Mucosa of rectum (tissue), 2 donors: ENCODE measurements at regions not wholly inside any gene's neighbourhood (a gene's known extent, or its start where the extent isn't known, plus 50 kb on each side); places are given as distances from the start of the nearest gene placed in this dataset.
"Not testable (repeated sequence)": the region's sequence is repeated elsewhere in the genome, so short reads cannot be mapped to it uniquely, and the experiment has no call there.

Experiments
- H3K27ac ChIP-seq, 2 donors: one replicate each; pipeline ENCODE4 v1.7.0; 2013; ENCODE audit warnings: inconsistent platforms in 2 of 2, low read depth in 2 of 2, low read length in 2 of 2
- H3K27me3 ChIP-seq, 2 donors: one replicate each; pipeline ENCODE4 v1.7.0; 2013; ENCODE audit warnings: low read length in 2 of 2; ENCODE audit not compliant: control insufficient read depth in 2 of 2, insufficient read depth in 2 of 2
- H3K36me3 ChIP-seq, 2 donors: one replicate each; pipeline ENCODE4 v1.7.0; 2013; ENCODE audit warnings: low read length in 2 of 2; ENCODE audit not compliant: control insufficient read depth in 2 of 2, insufficient read depth in 2 of 2
- H3K4me1 ChIP-seq, 2 donors: one replicate each; pipeline ENCODE4 v1.7.0; 2013; ENCODE audit warnings: low read length in 2 of 2, mild to moderate bottlenecking in 1 of 2; ENCODE audit not compliant: control insufficient read depth in 2 of 2, insufficient read depth in 2 of 2
- H3K4me3 ChIP-seq, 2 donors: one replicate each; pipeline ENCODE4 v1.7.0; 2013; ENCODE audit warnings: low read length in 2 of 2
- H3K9ac ChIP-seq, 2 donors: one replicate each; pipeline ENCODE4 v1.7.0; 2013; ENCODE audit warnings: low read length in 2 of 2, low read depth in 1 of 2, mild to moderate bottlenecking in 1 of 2
- H3K9me3 ChIP-seq, 2 donors: one replicate each; pipeline ENCODE4 v1.7.0; 2013; ENCODE audit warnings: low read length in 2 of 2; ENCODE audit not compliant: control insufficient read depth in 2 of 2
- donor health status: healthy.
- donor health status: Normal muscosa, but diverticular disease.

DNA sequence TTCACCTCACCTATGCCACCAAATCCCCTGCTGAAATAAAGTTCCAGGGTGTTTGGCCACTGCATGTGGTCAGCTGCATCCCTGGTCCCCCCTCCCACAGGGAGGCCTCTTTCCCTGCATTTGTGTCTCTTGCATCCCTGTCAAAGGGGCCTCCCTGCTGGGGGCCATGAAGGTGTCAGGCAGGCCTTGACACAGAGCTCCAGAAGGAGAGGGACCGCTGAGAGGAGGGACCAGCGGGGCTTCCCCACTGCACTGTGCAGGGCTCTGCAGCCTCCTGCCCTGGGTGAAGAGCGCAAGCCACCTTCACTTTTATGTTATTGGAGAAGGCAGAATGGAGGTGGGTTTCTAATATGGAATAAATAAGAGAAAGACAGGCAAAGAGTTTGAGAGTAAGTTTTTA, 230.2 kb downstream of the ANKRD30B start:
- Histone ChIP-seq H3K27me3 (no peaks in the 10 kb centered on the region), H3K4me1 (no peaks in the 10 kb centered on the region), H3K4me3 (no peak overlapping the region), H3K9ac (no peak overlapping the region), H3K9me3 (no peaks in the 10 kb centered on the region), H3K36me3 (no peaks in the 10 kb centered on the region), H3K27ac (no peak overlapping the region)

DNA sequence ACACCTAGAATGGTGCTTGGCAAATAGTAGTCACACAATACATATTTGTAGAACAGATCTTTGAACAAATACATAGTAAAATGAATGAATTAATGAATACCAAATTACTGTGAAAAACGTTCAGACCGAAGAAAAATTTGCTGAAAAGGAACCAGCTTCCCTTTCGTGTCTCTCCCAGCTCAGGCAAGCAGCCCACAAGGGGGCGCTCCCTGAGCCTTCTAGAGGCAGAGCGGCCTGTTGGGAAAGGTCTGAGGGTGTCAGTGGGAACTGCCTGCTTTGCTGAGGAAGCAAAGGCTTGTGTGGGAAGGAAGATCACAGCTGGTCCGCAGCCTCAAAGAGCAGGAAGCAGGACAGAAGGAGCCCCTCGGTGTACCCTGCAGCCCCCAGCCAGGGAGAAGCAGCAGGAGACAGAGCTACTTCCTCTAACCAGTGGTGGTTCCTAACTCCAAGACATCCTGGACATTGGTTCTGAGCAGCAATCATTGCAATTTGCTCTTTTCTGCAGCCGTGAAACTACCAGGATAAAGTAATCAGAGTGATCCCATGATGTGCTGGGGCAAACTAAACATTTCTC, 231.1 kb downstream of the ANKRD30B start:
- Histone ChIP-seq H3K4me1 (no peaks in the 10 kb centered on the region), H3K4me3 (no peak overlapping the region), H3K9ac (no peak overlapping the region), H3K27me3 (no peaks in the 10 kb centered on the region), H3K27ac (no peak overlapping the region), H3K9me3 (no peaks in the 10 kb centered on the region), H3K36me3 (no peaks in the 10 kb centered on the region)

DNA sequence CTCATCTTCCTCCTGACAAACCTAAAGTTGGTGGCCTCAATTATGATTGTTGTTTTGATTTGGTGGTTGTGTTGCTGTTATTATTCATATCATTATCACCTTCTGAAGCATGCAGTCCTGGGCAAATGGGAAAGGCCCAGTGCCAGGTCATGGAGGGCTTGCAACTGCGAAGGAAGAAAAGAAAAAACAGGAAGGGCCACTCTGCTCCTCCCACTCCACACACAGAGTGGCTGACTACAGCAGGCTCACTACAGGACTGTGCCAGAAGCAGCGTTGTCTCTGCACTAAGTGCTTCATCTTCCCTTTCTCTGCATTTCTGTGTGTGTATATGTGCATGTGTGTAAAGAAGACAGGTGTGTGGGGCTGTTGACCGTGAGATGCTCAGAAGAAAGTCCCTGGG, 231.9 kb downstream of the ANKRD30B start:
- H3K9me3 ChIP-seq, result no peaks in the 10 kb centered on the region
- H3K27me3 ChIP-seq, result no peaks in the 10 kb centered on the region
- H3K27ac ChIP-seq, result no peak overlapping the region
- no peak overlapping the region for H3K4me3 ChIP-seq
- H3K4me1 ChIP-seq, result no peaks in the 10 kb centered on the region
- H3K9ac ChIP-seq, result no peak overlapping the region
- H3K36me3 ChIP-seq, result no peaks in the 10 kb centered on the region

DNA sequence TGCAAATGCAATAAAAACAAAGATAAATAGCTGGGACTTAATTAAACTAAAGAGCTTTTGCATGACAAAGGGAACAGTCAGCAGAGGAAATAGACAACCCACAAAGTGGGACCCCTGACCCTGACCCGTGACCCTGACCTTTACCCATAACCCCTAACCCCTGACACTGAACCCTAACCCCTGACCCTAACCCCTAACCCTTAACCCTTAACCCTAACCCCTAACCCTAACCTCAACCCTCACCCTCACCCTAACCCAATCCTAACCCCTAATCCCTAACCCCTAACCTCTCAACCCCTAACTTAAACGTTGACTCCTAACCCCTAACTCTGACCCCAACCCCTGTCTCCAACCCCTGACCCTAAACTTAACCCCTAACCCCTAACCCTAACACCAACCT, 236.6 kb downstream of the ANKRD30B start:
- not testable (repeated sequence) for H3K9me3 ChIP-seq, H3K27ac ChIP-seq, H3K4me1 ChIP-seq, H3K36me3 ChIP-seq, H3K9ac ChIP-seq, H3K4me3 ChIP-seq, H3K27me3 ChIP-seq

DNA sequence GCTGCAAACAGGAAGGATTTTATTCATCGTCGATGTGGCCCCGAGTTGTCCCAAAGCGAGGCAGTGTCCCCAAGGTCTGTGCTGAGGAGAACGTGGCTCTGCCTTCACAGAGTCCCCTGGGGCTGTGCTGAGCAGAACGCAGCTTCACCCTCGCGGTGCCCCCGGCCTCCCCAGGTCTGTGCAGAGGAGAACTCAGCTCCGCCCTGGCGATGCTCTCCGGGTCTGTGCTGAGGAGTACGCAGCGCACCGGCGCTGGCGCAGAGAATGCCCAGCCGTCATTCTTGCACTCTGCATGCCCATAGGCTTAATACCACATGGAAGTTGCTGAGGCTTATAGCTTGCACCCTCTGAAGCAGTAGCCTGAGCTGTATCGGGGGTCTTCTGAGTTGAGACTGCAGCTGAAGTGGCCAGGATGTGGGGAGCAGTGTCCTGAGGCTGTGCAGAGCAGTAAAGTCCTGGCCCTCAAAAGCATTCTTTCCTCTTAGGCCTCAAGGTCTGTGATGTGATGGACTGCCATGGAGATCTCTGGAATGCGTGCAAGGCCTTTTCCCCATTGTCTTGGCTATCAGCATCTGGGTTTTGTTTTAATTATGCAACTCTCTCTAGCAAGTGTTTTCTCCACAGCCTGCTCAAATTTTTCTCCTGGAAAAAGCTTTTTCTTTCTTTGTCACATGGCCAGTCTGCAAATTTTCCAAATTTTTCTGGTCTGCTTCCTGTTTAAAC, 237.5 kb downstream of the ANKRD30B start:
- H3K27ac ChIP-seq, H3K36me3 ChIP-seq, H3K27me3 ChIP-seq, H3K9me3 ChIP-seq, H3K4me1 ChIP-seq, H3K9ac ChIP-seq, H3K4me3 ChIP-seq: not testable (repeated sequence)

DNA sequence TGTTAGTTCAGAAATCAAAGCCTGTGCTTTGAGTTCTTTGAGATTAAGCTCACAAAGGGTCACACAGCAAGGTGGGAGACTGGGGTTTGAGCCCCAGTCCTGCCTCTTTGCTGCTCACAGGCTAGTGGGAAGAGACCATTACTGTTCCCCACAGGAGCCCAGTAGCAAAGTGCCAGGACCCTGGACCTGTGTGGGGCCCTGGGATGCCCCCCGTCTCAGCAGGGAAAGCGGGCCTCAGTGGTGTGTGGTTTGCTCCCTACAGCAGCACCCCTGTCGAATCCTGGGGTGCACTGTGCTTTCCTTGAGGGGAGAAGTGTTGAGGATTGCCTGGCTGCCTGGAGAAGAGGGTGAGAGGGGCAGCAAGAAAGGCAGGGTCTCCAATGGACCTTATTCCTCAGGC, 239.4 kb downstream of the ANKRD30B start:
- not testable (repeated sequence) for H3K27me3 ChIP-seq, H3K4me1 ChIP-seq, H3K27ac ChIP-seq, H3K9ac ChIP-seq, H3K9me3 ChIP-seq, H3K4me3 ChIP-seq, H3K36me3 ChIP-seq

DNA sequence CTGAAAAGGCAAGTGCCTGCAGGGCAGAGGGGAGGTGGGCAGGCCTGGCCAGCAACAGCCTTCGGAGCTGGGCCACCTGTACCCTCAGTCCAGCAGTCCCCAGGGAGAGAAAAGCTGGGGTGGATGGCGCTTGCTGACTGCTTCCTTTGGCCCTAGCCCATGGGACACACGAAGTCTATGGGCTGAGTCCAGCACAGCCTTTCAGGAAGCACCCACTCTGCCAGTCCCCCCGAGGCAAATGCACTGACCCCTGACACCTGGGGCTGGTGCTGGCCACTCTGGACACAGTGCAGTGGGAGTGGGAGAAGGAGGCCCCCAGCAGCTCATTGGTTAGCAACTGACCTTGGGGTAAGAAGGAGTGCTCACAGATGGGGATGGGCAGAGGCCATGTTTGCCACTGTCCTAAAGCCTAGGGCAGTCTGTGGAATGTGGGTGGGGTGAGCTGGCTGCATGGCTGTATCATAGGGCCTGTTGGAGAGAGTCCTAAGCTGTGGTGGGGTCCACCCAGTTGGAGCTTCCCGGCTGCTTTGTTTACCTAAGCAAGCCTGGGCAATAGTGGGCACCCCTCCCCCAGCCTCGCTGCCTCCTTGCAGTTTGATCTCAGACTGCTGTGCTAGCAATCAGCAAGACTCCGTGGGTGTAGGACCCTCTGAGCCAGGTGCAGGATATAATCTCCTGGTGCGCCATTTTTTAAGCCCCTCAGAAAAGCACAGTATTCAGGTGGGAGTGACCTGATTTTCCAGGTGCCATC, 240.2 kb downstream of the ANKRD30B start:
- not testable (repeated sequence) for H3K9me3 ChIP-seq, H3K4me3 ChIP-seq, H3K27ac ChIP-seq, H3K4me1 ChIP-seq, H3K9ac ChIP-seq, H3K36me3 ChIP-seq, H3K27me3 ChIP-seq

DNA sequence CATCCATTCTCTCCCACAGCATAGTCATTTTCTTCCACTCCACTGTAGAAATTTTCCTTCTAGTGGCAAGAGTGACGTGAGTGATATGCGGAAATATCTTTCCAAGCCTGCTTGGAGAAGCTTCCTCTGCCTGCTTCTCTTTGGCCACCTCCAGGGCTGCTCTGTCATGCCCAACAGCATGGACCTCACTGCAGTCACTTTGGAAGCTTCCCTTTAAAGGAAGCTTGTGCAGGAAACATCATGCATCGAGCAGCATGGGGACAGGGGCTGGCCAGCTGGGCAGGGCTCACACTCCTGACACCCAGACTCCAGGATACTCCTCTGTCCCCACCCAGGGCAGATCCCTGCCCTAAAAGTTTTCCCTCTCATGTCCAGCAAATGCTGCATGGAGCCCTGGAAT, 241.6 kb downstream of the ANKRD30B start:
- H3K36me3 ChIP-seq, H3K27me3 ChIP-seq, H3K27ac ChIP-seq, H3K9me3 ChIP-seq, H3K4me3 ChIP-seq, H3K4me1 ChIP-seq, H3K9ac ChIP-seq: not testable (repeated sequence)

DNA sequence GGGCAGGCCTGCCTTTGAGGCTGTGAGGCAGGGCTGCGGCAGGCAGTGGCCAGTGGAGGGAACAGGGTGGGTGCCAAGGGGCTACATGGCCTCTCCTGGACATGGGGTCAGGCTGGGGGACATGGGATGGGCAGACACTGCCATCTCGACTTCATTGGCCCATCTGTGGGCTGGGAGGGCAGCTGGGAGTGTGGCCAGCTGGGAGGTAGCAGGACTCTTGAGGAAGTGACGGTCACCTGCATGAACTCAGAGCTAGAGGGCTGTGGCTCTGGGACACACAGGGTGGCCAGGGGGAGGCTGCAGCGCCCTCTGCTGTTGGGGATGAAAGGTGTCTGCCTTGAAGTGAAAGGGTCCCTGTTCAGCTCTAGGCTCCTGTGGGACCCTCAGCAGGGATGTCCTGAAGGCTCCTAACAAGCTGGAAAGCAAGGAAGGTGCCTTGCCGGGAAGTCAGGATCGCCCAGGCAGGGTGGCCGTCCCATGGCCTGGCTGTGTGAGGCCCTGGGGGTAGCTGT, 244.0 kb downstream of the ANKRD30B start:
- H3K27ac ChIP-seq, H3K4me1 ChIP-seq, H3K4me3 ChIP-seq, H3K27me3 ChIP-seq, H3K9me3 ChIP-seq, H3K36me3 ChIP-seq, H3K9ac ChIP-seq: not testable (repeated sequence)

DNA sequence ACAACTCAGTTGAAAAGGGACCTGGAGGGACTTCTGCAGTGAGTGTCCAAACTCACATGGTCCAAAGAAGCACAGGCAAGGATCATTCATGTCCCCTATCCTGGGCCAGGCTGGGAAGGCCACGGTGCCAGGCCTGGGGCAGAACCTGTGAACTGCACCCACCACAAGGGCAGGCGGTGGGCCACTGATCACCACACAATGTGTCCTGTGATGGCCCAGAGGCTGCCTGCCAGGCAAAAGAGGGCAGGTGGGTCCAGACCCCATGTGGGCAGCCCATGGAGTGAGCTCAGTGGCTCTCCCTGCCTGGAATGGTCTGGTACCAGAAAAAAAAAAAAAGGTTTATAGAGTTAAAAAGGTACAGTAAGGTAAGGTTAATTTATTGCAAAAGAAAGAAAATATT, 244.8 kb downstream of the ANKRD30B start:
- not testable (repeated sequence) for H3K9ac ChIP-seq, H3K4me1 ChIP-seq, H3K9me3 ChIP-seq, H3K27me3 ChIP-seq, H3K36me3 ChIP-seq, H3K4me3 ChIP-seq, H3K27ac ChIP-seq
